Head of caudate nucleus (tissue), 42 donors: ENCODE measurements at regions not wholly inside any gene's neighbourhood (a gene's known extent, or its start where the extent isn't known, plus 50 kb on each side); places are given as distances from the start of the nearest gene placed in this dataset.
"Not testable (repeated sequence)": the region's sequence is repeated elsewhere in the genome, so short reads cannot be mapped to it uniquely, and the experiment has no call there.

Source experiments
- DNase-seq, 42 donors: peaks; one replicate each; pipeline versions ENCODE4 v3.0.0 to v3.0.0-alpha.2; 2020 to 2021; ENCODE audit warnings: mixed read lengths in 7 of 42
- intact Hi-C: fragments of 100-400 bp; cut with DNase I; formaldehyde crosslinking; loops from one replicate; pipeline ENCODE4 v1.15.0; 2022

DNA sequence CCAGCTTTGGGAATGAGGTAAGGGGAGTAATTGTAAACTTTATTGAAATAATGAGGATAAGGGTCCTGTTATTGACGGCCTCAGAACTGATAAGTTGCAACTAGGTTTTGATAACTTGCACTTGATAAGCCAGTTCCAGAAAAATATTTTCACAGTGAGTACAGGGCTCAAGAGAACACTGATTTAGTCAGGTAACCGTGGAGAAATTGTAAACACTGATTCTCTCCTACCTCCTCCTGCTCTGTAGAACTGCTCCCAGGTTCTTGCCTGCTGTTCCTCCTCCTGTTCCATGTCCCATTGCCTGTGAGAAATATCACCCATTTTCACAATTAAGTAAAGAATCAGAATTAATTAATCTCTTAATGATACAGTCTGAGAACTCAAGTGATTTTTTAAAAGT is 55.0 kb upstream of the CXXC4 start:
- no peak for DNase-seq
- intact Hi-C loops = no loop called here

DNA sequence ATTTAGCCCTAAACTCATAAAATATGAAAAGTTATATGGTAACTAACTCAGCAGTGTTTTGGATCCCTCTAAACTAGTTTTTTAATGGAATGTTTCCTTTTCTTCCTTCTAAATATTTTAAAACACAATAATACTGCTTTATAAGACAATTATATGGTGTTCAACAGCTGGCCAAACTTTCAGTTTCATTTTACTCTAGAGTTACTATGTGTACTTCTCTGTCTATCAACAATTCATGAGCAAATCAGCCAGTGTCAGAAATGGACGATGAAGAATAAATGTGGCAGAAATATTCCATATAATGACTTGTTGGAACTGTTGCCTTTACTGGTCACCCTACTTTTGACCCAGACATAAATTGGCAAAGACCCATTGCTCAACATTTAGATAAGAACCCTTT is 64.8 kb upstream of the CXXC4 start:
- intact Hi-C loops = no loop called here
- DNase-seq = no peak

DNA sequence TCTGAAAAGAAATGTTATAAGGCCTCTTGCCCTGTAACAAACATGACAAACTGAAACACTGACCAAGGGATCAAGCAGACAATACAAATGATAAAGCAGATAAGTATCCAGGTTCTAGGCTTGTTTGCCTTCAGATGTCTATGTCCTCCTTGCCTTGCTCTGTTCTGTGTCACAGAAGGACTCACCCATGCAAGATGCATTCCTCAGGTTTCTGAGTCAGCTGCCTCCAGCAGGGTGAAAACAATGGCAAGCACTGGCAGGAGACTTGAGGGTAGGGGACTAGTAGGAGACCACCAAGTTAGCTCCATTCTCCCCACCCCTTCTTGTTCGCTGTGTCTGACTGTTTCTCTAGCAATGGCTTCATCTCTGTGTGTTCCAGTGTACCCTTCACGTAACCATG is 76.6 kb upstream of the CXXC4 start:
- intact Hi-C loops = no loop called here

DNA sequence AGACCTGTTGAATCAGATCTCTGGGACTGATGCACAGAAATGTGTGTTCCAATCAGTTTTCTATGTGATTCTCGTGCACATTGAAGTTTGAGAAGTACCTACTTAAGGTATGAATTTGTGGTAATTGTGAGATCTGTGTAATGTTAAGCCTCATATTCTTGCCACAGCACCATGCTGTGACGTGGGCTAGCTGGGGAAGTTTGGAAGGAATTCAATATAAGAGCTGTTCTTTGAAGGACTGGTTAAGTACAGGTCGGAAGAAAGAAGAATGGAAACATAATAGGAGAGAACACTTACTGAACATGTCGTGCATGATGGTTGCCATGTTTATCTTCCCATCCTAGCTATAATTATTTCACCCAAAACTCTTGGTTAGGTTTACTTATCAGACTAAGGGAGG is 79.7 kb upstream of the CXXC4 start:
- DNase-seq = no peak
- intact Hi-C loops = no loop called here

More for the DNA sequence above, 76.6 kb upstream of the CXXC4 start:
- no peak for DNase-seq

DNA sequence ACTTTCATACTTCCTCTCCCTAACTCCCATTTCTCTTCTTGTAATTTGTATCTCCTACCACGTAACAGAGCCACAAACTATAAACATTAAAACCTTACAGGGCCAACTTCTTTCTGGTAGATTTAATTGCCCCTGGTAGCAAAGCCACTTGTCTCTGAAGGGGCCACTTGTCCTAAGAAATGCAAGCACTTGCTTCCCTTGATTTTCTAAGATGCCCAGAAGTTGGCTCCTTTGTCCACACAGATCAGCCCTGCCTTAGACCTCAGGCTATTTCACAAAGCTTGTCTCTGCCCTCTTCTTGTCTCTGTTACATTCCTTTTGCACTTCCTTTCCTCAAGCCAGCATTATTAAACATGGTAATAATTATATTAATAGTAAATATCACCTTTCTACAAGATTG is 80.6 kb upstream of the CXXC4 start:
- intact Hi-C loops = no loop called here
- DNase-seq = no peak

DNA sequence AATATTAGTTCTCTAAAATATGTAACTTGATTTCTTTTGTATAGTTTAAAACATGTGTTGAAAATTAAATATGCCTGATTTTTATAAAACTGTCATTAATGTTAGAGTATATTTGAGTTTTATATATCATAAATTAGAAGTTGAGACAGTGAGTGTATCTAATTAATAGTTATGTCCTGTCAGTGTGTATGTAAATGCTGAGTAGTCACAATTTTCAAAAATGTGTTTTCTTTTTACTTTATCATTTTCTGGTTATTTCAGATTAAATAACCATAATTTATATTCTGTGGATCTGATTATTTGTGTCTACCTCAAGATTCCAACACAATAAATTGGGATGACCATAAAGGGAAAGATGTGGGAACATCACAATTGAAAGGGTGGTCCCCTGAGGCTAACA is 82.7 kb upstream of the CXXC4 start:
- intact Hi-C loops = no loop called here
- no peak for DNase-seq

DNA sequence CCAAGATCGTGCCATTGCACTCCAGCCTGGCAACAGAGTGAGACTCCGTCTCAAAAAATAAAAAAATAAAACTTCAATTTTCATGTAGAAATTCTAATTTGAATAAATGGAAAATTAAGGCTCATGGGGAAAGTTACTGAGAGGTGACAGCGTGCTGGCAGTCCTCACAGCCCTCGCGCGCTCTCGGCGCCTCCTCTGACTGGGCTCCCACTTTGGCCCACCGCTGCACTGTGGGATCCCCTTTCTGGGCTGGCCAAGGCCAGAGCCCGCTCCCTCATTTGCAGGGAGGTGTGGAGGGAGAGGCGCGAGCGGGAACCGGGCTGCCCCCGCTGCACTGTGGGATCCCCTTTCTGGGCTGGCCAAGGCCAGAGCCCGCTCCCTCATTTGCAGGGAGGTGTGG is 86.8 kb upstream of the CXXC4 start:
- DNase-seq, intact Hi-C loops: not testable (repeated sequence)

DNA sequence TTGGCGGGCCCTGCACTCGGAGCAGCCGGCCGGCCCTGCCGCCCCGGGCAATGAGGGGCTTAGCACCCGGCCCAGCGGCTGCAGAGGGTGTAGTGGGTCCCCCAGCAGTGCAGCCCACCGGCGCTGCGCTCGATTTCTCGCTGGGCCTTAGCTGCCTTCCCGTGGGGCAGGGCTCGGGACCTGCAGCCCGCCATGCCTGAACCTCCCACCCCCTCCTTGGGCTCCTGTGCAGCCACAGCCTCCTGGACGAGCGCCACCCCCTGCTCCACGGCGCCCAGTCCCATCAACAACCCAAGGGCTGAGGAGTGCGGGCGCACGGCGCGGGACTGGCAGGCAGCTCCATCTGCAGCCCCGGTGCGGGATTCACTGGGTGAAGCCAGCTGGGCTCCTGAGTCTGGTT is 87.4 kb upstream of the CXXC4 start:
- intact Hi-C loops, DNase-seq: not testable (repeated sequence)

DNA sequence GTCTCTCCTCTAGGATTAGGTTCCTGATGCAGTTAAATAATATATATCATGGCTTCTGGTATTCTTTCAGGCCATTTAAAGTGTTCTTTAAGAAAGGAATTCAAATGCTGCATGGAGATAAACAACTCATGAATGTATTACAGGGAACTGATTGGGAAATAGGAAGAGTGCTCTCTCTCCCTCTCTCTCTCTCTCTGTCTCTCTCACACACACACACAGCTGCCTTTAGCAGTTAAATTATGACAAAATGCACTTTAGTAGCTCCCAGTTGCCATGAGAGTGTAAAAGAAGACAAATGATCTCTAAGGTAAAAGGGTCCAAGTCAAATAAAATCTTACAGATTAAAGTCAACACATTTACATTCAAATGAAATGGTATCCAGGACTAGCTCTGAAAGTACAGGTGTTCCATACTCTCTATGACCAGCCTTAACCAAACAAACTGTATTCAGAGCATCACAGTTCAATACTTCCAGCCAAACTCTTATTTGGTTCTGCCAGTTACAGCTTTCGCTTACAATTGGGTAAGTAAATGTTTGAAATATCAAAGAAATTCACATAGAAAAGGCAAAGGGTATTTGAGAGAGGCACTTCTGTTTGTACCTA is 94.7 kb upstream of the CXXC4 start:
- intact Hi-C loops = no loop called here
- DNase-seq = no peak

DNA sequence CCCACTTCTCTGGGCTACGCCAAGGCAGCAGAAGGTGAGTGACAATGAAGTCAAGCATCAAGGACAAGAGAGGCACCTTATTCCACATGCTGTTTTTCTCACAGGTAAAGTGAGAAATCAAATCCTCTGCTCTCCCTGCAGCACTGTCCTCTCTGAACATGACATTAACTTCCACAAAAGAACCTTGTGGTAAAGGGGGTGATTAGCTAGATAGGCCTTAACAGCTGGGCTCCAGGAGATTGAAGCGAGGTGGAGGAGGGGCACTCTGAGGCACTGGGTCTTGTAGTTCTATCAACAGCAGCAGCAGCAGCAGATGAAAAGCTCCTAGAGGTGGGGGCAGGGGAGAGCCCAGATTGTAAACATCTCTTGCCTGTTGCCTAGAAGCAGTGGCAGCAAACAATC is 96.8 kb upstream of the CXXC4 start:
- DNase-seq = peak in 7 of 42 donors; percentile 4 to 42 (median 23)

DNA sequence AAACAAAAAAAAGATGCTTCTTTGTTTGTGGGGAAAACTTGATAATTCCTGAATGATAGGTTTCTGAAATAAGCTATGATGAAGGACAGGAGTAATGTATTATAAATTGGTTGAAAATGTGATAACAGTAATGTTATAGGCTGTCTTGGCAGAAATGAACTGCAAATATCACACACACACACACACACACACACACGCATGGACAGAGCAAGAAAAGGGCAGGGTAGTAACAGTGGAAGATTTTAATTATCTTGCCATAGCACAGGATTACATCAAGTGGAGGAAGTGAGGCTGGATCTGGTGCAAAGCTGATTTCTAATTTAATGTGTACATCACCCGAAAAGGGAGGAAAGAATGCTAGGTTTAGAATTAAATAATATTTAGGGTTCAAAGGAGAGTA is 97.5 kb upstream of the CXXC4 start:
- DNase-seq = no peak
- intact Hi-C loops = no loop called here

More for the DNA sequence above, 96.8 kb upstream of the CXXC4 start:
- intact Hi-C loops = no loop called here

DNA sequence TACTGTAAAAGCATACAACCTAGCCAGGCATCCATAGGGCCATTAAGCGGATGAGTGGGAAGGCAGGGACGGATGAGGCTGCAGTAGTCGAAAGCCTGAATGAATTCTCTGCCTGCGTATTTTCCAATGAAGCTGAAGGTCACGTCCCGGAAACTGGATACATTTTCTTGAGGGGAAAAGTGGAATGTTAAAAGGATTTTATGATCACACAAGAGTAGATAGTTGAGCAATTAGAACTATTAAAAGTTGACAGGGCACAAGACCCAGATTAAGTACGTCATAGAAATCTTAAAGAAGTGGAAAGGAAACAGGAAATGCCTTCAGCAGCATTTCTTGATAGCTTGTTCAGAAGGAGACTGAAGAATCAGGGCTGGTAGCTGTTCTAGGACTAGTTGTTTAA is 98.3 kb upstream of the CXXC4 start:
- DNase-seq = no peak
- intact Hi-C loops = no loop called here

DNA sequence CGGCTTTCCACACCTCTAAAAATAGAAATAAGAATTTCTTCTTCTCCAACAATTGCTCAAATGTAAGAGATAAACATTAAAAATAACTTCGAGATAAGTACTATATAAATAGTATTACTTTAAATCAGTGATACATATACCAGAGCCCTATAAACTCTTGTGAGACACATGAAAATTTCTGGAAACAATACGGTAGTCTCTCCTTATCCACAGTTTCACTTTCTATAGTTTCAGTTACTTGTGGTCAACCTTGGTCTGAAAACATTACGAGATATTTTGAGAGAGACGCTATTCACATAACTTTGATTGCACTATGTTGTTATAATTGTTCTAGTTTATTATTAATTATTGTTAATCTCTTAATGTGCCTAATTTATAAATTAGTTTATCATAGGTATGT is 101.5 kb upstream of the CXXC4 start:
- intact Hi-C loops = no loop called here

DNA sequence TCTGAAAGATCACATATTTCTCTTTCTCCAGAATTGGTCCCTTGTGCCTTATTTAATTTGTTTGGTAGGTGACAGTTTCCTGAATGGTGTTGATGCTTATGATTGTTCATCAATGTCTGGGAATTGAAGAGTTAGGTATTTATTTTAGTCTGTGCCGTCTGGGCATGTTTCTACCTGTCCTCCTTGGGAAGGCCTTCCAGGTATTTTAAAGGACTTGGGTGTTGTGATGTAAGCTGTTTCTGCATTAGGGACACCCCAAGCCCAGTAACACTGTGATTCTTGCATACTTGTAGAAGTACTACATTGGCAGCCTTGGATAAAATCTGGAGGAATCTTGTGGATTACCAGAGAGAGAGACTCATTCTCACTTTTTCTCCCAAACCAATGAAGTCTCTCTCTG is 120.8 kb upstream of the CXXC4 start:
- DNase-seq = no peak
- intact Hi-C loops = no loop called here

More for the DNA sequence above, 101.5 kb upstream of the CXXC4 start:
- no peak for DNase-seq

DNA sequence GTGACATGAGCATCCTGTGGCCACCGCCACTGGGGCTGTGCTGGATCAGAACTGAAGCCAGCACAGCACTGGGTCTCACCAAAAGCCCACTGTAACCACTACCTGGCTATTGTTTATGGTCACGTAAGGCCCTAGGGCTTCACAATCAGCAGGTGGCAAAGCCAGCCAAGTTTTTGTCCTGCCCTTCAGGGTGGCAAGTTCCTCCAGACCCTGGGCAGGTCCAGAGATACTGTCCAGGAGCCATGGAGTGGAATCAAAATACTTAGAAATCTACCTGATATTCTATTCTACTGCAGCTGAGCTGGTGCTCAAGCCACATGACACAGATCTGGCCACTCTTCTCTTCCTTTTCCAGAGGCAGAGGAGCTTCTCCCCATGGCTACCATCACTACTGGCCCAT is 121.2 kb upstream of the CXXC4 start:
- no peak for DNase-seq
- intact Hi-C loops = no loop called here

DNA sequence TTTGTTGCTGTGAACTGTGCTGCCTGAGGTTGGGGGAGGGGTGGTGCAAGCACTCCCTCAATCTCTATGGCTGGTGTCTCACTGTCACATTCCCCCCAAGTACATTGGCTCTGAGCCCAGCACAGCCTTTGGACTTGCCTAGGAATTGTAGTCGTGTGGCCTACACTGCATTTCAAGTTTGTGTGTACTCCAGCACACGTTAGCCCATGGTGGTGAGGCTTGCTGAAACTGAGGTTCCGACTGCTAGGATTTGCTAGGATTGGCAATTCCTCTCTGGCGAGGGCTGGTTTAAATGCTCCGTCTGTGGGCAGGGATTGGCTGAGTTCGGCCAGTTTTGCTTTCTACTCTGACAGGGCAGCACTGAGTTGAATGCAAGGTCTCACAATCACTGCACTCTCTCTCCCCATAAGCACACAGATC is 121.7 kb upstream of the CXXC4 start:
- peak in 29 of 42 donors; percentile 4 to 52 (median 22) for DNase-seq
- intact Hi-C loops = no loop called here

DNA sequence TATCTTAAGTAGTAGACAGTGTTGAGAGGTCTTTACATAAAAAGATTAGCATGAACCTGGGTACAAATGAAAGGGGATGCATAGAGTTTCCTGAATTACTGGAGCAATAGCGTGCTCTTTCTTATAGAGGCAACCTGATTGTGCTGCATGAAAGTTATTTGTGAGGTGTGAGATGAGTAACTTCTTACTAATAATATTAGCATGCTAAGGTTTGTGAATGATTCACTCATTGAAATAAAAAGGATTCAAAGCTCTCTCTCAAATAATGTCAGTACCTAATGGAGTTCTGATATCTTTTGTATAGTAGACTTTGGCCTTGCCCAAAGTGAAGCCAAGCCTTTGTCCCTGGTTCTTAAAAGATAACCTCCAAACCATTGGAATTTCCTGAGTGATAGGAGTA is 131.0 kb upstream of the CXXC4 start:
- DNase-seq = no peak
- intact Hi-C loops = no loop called here

DNA sequence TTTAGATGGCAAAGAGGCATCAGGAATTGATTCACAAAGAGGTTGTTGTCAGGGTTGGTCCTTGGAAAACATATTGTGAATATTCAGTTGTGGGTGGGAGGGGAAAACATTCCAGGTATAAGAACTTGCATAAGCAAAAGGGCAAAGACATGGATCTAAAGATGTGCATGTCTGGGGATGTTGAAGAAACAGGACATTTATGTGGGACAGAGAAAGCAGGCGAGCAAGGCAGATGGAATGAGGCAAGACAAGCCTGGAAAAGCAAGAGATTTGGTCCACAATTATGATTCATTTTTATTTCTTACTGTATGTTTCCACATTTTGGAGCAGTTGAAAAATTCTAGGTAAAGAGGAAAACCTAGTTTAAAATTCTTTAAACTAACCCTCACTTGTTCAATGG is 134.9 kb upstream of the CXXC4 start:
- intact Hi-C loops = no loop called here
- no peak for DNase-seq

DNA sequence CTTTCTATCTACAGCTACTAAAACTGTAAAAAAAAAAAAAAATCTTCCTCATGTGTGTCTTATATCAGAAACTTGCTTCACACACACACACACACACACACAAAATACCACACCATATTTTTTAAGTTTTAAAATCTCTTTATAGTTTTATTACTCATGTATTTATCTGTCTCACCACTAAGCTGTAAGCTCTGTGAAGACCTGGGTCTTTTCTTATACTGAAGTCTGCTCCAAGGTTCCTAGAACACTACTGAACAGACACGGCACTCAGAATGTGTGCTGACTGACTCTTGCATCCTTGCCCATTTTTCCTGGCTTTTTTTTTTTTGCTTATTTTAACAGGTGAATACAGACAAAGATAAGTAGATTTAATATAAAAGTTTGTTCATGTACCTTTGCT is 135.6 kb upstream of the CXXC4 start:
- no peak for DNase-seq
- intact Hi-C loops = no loop called here

DNA sequence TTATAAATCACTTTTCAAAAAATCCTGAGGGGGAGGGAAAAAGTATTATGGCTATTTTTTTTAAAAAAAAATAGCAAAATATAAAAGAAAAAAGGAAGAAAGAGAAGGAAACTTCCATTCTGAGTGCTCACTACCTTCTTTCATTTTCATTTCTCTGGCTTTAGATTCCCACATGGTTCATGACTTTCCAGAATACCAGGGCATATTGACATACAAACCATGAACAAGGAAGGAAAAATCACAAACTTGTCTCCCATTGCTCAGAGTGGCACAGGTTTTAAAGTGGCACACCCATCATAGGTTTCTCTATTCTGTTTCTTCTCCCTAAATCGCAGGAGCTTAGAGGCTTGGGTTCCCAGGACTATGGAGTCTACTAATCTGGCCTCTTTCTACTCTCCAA is 136.3 kb upstream of the CXXC4 start:
- DNase-seq = no peak
- intact Hi-C loops = no loop called here

DNA sequence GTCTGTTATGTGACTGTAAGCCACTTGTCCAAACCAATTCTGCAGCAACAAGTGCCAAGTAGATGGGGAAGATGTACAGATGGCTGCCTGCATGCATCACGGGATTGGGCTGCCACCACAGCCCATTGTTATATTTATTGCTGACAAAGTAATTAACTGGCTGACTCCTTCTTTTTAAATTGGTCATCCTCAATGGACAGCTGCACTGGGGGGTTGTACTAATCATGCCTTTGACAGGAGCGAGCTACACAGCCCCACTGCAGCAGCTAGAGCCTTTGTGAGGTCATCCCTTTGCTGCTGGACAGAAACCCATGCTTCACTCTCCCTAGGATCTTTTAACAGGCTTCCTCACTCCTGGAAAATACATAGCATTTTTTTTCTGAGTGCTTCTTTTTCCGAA is 146.7 kb upstream of the CXXC4 start:
- DNase-seq = no peak
- intact Hi-C loops = no loop called here

DNA sequence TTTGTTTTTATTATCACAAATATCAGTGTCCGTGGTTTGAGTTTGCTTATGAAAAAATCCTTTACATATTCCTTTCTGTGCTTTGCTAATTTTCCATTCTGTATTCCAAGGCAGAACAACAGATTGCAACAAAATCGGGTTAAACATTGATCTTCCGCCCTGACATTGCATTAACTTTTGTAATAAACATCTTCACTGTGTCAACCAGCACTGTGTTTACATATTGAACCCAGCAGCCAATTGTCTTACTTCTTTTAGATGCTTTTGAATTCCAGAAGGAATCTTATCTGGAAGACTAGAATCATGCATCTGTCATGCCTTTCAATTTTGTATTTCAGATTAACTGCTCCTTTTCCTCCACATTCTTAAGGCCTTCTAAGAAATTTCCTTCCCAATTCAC is 147.8 kb upstream of the CXXC4 start:
- no peak for DNase-seq
- intact Hi-C loops = no loop called here
